Gastroesophageal sphincter (tissue), 3 donors: ENCODE measurements at regions not wholly inside any gene's neighbourhood (a gene's known extent, or its start where the extent isn't known, plus 50 kb on each side); places are given as distances from the start of the nearest gene placed in this dataset.

Source experiments
- EP300 ChIP-seq: sonication (generic); formaldehyde crosslinking; IDR thresholded peaks from one replicate; pipeline ENCODE4 v1.6.1; 2017; ENCODE audit warnings: antibody characterized with exemption, mild to moderate bottlenecking
- POLR2A ChIP-seq, 2 donors: fragments of 450-650 bp; IDR thresholded peaks; one replicate each; pipeline ENCODE4 v1.6.1; 2017; ENCODE audit warnings: antibody characterized with exemption in 2 of 2, mild to moderate bottlenecking in 2 of 2, moderate library complexity in 1 of 2
- TF ChIP-seq, protein P1 (sequence below), 4 experiments: fragments of 200-600 bp in 2 of 4; fragments of 450-650 bp in 2 of 4; sonication (generic) in 1 of 4; IDR thresholded peaks; one replicate each; pipeline ENCODE4 v1.5.1; 2017 to 2019; ENCODE audit warnings: antibody characterized with exemption in 4 of 4, mild to moderate bottlenecking in 2 of 4, moderate library complexity in 2 of 4

- TF ChIP-seq, protein P1, sequence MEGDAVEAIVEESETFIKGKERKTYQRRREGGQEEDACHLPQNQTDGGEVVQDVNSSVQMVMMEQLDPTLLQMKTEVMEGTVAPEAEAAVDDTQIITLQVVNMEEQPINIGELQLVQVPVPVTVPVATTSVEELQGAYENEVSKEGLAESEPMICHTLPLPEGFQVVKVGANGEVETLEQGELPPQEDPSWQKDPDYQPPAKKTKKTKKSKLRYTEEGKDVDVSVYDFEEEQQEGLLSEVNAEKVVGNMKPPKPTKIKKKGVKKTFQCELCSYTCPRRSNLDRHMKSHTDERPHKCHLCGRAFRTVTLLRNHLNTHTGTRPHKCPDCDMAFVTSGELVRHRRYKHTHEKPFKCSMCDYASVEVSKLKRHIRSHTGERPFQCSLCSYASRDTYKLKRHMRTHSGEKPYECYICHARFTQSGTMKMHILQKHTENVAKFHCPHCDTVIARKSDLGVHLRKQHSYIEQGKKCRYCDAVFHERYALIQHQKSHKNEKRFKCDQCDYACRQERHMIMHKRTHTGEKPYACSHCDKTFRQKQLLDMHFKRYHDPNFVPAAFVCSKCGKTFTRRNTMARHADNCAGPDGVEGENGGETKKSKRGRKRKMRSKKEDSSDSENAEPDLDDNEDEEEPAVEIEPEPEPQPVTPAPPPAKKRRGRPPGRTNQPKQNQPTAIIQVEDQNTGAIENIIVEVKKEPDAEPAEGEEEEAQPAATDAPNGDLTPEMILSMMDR (IDR thresholded peaks at IDR 0.05) = no peak
- TF ChIP-seq EP300 = no peak
- no peak for TF ChIP-seq POLR2A (IDR thresholded peaks at IDR 0.05)
Observed at GRCh38 chr10:120658943-120659885, 191.9 kb upstream of the WDR11 start.
